ENCODE measurements at regions not wholly inside any gene's neighbourhood (a gene's known extent, or its start where the extent isn't known, plus 50 kb on each side); places are given as distances from the start of the nearest gene placed in this dataset.
A peak's percentile ranks its signal among the peaks of the same experiment; 100 is the strongest.

DNA sequence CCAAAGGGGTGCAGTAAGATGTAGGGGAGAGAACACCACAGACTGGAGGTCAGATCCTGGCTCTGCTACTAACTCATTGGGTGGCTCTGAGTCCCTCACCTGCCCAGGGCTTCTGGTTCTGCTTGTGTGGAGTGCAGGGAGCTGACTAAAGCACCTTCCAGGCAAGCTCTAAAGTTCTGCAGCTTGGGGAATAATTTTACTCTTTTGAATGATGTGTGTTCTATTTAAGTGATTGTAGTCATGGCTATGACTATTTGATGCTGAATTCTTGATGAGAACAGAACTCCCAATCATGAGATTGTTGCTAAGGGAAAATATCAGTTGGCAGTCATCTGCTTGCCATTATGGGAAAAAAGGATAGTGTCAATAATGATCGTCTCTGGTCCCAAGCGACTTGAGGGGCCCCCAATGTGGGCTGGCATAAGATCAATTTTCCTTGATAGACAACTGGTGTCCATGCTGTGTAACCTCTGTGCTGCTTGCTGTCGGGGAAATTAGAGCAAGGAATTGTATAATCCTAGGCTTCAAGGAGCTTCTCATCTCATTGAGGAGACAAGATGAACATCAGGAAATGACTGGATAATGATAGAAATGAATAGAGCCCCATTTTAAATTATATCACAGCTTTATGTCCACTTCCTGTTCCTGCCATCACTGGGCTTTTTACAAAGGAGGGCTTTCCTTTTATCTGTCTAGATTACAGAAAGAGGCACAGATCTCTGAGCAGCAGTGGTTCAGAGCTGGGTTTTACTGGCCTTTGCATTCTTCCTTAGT is 131.7 kb downstream of the SLC4A3 start:
- DNase-seq (ENCODE audit: low read depth), result no peak
- in situ Hi-C loops (cut with HindIII; ENCODE audit: low sequenced_read_pairs), result no loop called here
- H3K4me3 ChIP-seq (ENCODE audit: low read depth, low read length), result no peak overlapping the region
- no peak for TF ChIP-seq CTCF (IDR thresholded peaks at IDR 0.05; ENCODE audit: low read depth, low read length, missing control alignments)

- DNase-seq (ENCODE audit: low read depth), result no peak
- in situ Hi-C loops (cut with HindIII; ENCODE audit: low sequenced_read_pairs), result no loop called here
- no peak for TF ChIP-seq CTCF (IDR thresholded peaks at IDR 0.05; ENCODE audit: low read depth, low read length, missing control alignments)
- no peak overlapping the region for H3K4me3 ChIP-seq (ENCODE audit: low read depth, low read length)
Observed at GRCh38 chr2:219759801-219760200, 132.4 kb downstream of the SLC4A3 start.

GRCh38 chr2:219765231-219765911 is 137.9 kb downstream of the SLC4A3 start:
- in situ Hi-C loops (cut with HindIII; ENCODE audit: low sequenced_read_pairs), result no loop called here
- H3K4me3 ChIP-seq (ENCODE audit: low read depth, low read length), result no peak overlapping the region
- no peak for DNase-seq (ENCODE audit: low read depth)
- no peak for TF ChIP-seq CTCF (IDR thresholded peaks at IDR 0.05; ENCODE audit: low read depth, low read length, missing control alignments)

GRCh38 chr2:219766658-219767057 is 139.2 kb downstream of the SLC4A3 start:
- DNase-seq (ENCODE audit: low read depth), result no peak
- H3K4me3 ChIP-seq (ENCODE audit: low read depth, low read length), result no peak overlapping the region
- in situ Hi-C loops (cut with HindIII; ENCODE audit: low sequenced_read_pairs), result no loop called here
- no peak for TF ChIP-seq CTCF (IDR thresholded peaks at IDR 0.05; ENCODE audit: low read depth, low read length, missing control alignments)

GRCh38 chr2:219769090-219769910 is 141.9 kb downstream of the SLC4A3 start:
- TF ChIP-seq CTCF (IDR thresholded peaks at IDR 0.05; ENCODE audit: low read depth, low read length, missing control alignments), result no peak
- peak; percentile 15 for DNase-seq (ENCODE audit: low read depth)
- H3K4me3 ChIP-seq (ENCODE audit: low read depth, low read length), result no peak overlapping the region
- in situ Hi-C loops (cut with HindIII; ENCODE audit: low sequenced_read_pairs), result no loop called here

DNA sequence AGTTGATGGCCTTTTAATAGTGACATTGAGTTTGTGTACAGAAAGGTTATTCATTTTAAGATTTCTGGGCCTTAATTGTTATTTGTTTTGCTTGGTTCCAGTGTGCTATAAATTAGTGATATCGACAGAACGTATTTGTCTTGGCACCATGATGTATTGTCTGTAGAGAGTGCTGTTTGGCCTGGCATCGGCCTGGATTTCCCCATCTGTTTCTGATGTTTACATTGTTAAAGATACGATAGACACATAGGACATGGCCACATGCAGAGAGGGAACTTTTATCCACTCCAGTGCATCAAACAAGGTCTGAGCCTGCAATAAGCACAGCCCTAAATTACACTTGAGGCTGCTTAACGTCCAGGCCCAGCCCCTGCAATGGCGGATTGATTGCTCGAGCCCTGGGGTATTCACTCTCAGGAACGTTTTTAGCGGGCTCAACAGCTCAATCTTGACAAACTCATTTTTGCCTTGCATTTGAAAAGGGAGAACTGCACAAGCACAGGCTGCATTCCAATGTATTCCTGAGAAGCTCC is 144.7 kb downstream of the SLC4A3 start:
- TF ChIP-seq CTCF (IDR thresholded peaks at IDR 0.05; ENCODE audit: low read depth, low read length, missing control alignments), result no peak
- in situ Hi-C loops (cut with HindIII; ENCODE audit: low sequenced_read_pairs), result no loop called here
- DNase-seq (ENCODE audit: low read depth), result no peak
- no peak overlapping the region for H3K4me3 ChIP-seq (ENCODE audit: low read depth, low read length)

All from astrocyte of the cerebellum (primary cell).